WERI-Rb-1 (cell line): ENCODE measurements at regions not wholly inside any gene's neighbourhood (a gene's known extent, or its start where the extent isn't known, plus 50 kb on each side); places are given as distances from the start of the nearest gene placed in this dataset.

Experiments
- DNase-seq: peaks from one replicate; pipeline ENCODE4 v3.0.0-alpha.2; 2020
- H3K27ac ChIP-seq: fragments of 250-450 bp; sonication (Bioruptor Pico); 2 replicates; pipeline ENCODE4 v1.5.1; 2020; ENCODE audit warnings: mild to moderate bottlenecking, moderate library complexity
- H3K27me3 ChIP-seq: fragments of 250-450 bp; sonication (Bioruptor Pico); 2 replicates; pipeline ENCODE4 v1.5.1; 2021; ENCODE audit warnings: mild to moderate bottlenecking, low read depth, moderate library complexity; ENCODE audit not compliant: insufficient read depth, severe bottlenecking
- H3K36me3 ChIP-seq: fragments of 250-450 bp; sonication (Bioruptor Pico); 2 replicates; pipeline ENCODE4 v1.5.1; 2020; ENCODE audit warnings: mild to moderate bottlenecking, moderate library complexity
- H3K4me3 ChIP-seq: 2 replicates; pipeline ENCODE4 v1.5.1; 2011; ENCODE audit warnings: low read depth, mild to moderate bottlenecking, control low read depth, low read length
- H3K9me3 ChIP-seq: fragments of 250-450 bp; sonication (Bioruptor Pico); 2 replicates; pipeline ENCODE4 v1.5.1; 2021; ENCODE audit warnings: mild to moderate bottlenecking, moderate library complexity; ENCODE audit not compliant: severe bottlenecking
- TF ChIP-seq, protein P1 (sequence below): IDR thresholded peaks from 2 replicates; pipeline ENCODE4 v1.5.1; 2011; ENCODE audit warnings: low read depth, mild to moderate bottlenecking, control low read depth, inconsistent platforms, low read length

DNA sequence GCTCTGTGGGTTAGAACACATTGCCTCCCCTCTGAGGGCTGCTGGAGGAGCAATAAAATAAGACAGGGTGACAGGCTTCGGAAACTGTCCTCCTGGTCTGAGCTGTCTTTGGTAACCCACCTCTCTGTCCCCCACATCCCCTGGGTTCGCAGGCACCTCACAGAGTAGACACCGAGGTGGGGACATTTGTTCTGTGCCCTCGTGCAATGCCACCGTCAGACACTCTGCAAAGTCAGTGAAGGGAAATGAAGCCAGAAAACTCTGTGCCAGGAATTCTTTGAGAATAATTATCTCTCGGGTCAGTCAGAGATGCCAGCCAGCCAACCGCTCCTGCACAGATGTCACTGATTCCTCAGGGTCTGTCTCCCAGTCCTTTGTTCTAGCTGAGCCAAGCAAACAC, 493.6 kb downstream of the FOXO1 start:
- Histone ChIP-seq H3K36me3 (no peaks in the 10 kb centered on the region), H3K9me3 (no peaks in the 10 kb centered on the region), H3K27me3 (no peaks in the 10 kb centered on the region), H3K4me3 (no peak overlapping the region), H3K27ac (no peak overlapping the region)
- no peak for DNase-seq
- TF ChIP-seq, protein P1, sequence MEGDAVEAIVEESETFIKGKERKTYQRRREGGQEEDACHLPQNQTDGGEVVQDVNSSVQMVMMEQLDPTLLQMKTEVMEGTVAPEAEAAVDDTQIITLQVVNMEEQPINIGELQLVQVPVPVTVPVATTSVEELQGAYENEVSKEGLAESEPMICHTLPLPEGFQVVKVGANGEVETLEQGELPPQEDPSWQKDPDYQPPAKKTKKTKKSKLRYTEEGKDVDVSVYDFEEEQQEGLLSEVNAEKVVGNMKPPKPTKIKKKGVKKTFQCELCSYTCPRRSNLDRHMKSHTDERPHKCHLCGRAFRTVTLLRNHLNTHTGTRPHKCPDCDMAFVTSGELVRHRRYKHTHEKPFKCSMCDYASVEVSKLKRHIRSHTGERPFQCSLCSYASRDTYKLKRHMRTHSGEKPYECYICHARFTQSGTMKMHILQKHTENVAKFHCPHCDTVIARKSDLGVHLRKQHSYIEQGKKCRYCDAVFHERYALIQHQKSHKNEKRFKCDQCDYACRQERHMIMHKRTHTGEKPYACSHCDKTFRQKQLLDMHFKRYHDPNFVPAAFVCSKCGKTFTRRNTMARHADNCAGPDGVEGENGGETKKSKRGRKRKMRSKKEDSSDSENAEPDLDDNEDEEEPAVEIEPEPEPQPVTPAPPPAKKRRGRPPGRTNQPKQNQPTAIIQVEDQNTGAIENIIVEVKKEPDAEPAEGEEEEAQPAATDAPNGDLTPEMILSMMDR: no peak

DNA sequence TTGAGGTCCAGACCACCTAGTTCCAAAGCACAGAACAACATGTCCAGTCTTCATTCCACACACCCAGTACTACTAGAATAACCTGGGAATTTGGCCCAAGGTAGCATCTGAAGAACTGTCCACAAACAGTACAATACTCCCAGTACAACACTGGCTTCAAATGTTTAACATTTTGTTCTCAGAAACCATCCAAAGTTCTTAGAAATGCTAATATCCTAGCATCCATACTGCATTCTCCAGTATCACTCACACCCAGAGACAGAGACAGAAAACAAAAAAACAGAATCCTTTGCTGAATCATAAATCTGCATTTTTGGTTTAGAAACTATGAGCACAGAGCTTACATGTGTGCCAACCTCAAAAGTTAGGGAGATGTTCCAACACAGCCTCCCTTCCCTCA, 490.8 kb downstream of the FOXO1 start:
- H3K27me3 ChIP-seq: no peaks in the 10 kb centered on the region
- H3K4me3 ChIP-seq: no peak overlapping the region
- no peak overlapping the region for H3K27ac ChIP-seq
- H3K36me3 ChIP-seq: no peaks in the 10 kb centered on the region
- H3K9me3 ChIP-seq: no peaks in the 10 kb centered on the region
- DNase-seq: no peak
- TF ChIP-seq, protein P1: no peak

DNA sequence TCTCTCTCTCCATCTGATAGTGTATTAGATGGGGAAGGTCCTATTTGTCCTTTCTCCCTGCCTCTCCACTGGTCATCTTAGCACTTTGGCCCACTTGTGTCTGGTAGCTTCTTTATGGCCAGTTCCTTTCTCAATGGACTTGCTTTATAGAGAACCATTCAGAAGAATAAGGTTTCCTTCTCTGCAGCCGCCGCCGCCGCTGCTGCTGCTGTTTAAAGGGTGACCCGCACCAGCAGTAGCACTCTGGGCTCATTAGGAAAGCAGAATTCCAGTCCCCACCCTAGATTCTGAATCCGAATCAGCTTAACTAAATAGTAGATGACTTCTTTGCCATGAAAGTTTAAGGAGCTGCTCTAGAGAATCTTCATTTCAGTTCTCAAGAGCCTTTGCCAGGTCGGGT, 490.2 kb downstream of the FOXO1 start:
- Histone ChIP-seq H3K9me3 (no peaks in the 10 kb centered on the region), H3K4me3 (no peak overlapping the region), H3K27me3 (no peaks in the 10 kb centered on the region), H3K36me3 (no peaks in the 10 kb centered on the region), H3K27ac (no peak overlapping the region)
- no peak for DNase-seq
- TF ChIP-seq, protein P1: no peak

DNA sequence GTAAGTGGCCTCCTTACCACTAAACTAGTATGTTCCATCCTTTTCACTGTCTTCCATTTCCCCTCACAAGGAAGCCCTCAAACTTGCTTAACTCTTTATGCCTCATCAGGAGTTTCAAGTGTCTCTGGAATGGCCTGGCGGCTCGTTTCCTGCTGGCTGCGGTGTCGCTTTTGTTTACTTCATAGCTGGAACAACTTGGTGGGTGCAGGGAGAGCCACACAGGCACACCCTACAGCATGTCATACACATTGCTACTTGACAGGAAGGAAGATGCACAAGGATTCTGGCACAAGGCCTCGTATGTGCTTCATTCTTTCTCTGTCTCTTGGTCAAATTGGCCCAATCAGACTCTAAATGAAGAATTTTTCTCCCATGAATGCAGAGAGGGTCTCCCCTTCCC, 488.3 kb downstream of the FOXO1 start:
- Histone ChIP-seq H3K36me3 (no peaks in the 10 kb centered on the region), H3K9me3 (no peaks in the 10 kb centered on the region), H3K27me3 (no peaks in the 10 kb centered on the region), H3K4me3 (no peak overlapping the region), H3K27ac (no peak overlapping the region)
- DNase-seq: no peak
- TF ChIP-seq, protein P1: no peak

DNA sequence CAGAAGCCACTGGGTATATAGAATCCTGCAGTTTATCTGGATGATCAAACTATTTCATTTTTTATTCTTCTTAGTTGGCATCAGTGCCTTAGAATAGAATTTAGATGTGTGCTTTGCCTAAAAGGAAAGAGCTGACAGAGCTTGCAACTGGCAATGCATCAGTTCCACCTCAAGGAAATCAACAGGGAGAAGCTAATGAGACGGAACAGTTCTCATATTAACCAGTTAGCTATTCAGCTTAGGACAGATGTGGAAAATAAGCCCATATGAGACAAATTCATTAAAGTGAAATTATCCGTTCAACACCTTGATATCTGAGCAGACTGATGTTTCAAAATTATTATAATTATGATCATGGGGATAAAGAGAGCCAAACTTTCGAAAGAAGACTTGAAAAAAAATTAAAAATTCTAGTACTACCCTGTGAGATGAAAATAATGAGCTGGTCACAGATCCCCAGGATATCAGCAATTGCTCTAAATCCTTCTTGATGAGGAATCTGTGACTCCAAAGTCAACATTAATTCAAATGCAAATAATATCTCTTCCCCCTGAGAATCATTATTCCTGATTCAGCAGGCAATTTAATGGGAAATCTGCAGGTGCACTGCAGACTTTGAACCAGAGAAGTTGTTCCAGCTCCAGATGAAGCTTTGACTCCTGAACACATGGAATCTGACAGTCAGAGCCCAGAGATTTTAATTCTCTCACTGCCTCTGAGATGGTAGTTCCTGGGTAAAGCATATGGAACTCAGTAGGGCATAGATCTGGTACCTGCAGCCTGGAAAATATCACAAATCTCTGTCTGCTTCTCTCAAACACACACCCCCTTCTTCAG, 486.8 kb downstream of the FOXO1 start:
- no peak overlapping the region for H3K4me3 ChIP-seq
- DNase-seq: no peak

More for the DNA sequence above, 486.8 kb downstream of the FOXO1 start:
- Histone ChIP-seq H3K36me3 (no peaks in the 10 kb centered on the region), H3K27ac (no peak overlapping the region), H3K9me3 (no peaks in the 10 kb centered on the region), H3K27me3 (no peaks in the 10 kb centered on the region)
- TF ChIP-seq, protein P1: no peak
